ENCODE measurements at regions not wholly inside any gene's neighbourhood (a gene's known extent, or its start where the extent isn't known, plus 50 kb on each side); places are given as distances from the start of the nearest gene placed in this dataset.

DNA sequence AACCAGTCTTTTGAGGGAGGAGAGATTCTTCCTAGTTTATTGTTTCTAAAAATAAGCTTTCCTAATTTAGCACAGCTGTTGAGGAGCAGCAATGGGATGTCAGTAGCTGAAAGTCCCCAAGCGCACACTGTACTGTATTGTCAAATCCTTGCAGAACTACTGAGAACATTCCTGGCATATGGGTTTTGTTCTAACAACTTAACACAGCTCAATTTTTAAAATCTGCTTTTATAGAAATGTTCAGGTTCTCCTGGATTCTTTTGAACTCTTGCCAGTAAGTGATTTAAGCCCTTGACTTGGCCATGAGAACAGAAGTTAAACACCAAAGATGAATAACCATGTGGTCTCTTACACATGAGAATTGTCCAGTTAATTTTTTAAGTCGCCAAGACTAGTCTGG, 218.6 kb downstream of the FAT3 start:
- TF ChIP-seq, protein P1, sequence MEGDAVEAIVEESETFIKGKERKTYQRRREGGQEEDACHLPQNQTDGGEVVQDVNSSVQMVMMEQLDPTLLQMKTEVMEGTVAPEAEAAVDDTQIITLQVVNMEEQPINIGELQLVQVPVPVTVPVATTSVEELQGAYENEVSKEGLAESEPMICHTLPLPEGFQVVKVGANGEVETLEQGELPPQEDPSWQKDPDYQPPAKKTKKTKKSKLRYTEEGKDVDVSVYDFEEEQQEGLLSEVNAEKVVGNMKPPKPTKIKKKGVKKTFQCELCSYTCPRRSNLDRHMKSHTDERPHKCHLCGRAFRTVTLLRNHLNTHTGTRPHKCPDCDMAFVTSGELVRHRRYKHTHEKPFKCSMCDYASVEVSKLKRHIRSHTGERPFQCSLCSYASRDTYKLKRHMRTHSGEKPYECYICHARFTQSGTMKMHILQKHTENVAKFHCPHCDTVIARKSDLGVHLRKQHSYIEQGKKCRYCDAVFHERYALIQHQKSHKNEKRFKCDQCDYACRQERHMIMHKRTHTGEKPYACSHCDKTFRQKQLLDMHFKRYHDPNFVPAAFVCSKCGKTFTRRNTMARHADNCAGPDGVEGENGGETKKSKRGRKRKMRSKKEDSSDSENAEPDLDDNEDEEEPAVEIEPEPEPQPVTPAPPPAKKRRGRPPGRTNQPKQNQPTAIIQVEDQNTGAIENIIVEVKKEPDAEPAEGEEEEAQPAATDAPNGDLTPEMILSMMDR (IDR thresholded peaks at IDR 0.05; ENCODE audit: insufficient read depth, low read length, poor library complexity, severe bottlenecking): no peak
- TF ChIP-seq EZH2phosphoT487 (conservative IDR thresholded peaks at IDR 0.05; ENCODE audit: low read length): no peak

All from SU-DHL-6 (cell line).